Small intestine (tissue), 7 donors: ENCODE measurements at regions not wholly inside any gene's neighbourhood (a gene's known extent, or its start where the extent isn't known, plus 50 kb on each side); places are given as distances from the start of the nearest gene placed in this dataset.
"Not testable (repeated sequence)": the region's sequence is repeated elsewhere in the genome, so short reads cannot be mapped to it uniquely, and the experiment has no call there.

Experiments used
- DNase-seq, 2 donors: peaks; one replicate each; pipeline versions ENCODE4 v3.0.0 to v3.0.0-alpha.2; 2013
- FAIRE-seq: peaks from 2 replicates; lab custom pipeline; 2012; peaks lifted over from hg19 to GRCh38; lab: Jason Lieb, UNC
- H3K27ac ChIP-seq, 3 donors: one replicate each; pipeline ENCODE4 v1.5.1; 2013; ENCODE audit warnings: low read length in 2 of 3, mild to moderate bottlenecking in 2 of 3, control low read depth in 1 of 3, inconsistent platforms in 1 of 3, low read depth in 1 of 3, moderate library complexity in 1 of 3
- H3K27me3 ChIP-seq, 3 donors: one replicate each; pipeline ENCODE4 v1.6.1; 2013; ENCODE audit warnings: low read length in 3 of 3, inconsistent platforms in 1 of 3; ENCODE audit not compliant: control insufficient read depth in 3 of 3, insufficient read depth in 3 of 3
- H3K36me3 ChIP-seq, 3 donors: one replicate each; pipeline ENCODE4 v1.6.1; 2013; ENCODE audit warnings: low read length in 3 of 3, inconsistent platforms in 1 of 3, low read depth in 1 of 3, mild to moderate bottlenecking in 1 of 3, moderate library complexity in 1 of 3; ENCODE audit not compliant: control insufficient read depth in 3 of 3, insufficient read depth in 2 of 3
- H3K4me1 ChIP-seq, 3 donors: one replicate each; pipeline ENCODE4 v1.6.1; 2013; ENCODE audit warnings: low read length in 2 of 3, inconsistent platforms in 1 of 3, low read depth in 1 of 3, mild to moderate bottlenecking in 1 of 3, moderate library complexity in 1 of 3; ENCODE audit not compliant: control insufficient read depth in 3 of 3, insufficient read depth in 2 of 3
- H3K4me3 ChIP-seq, 3 donors: one replicate each; pipeline ENCODE4 v1.5.1; 2013; ENCODE audit warnings: low read length in 3 of 3, control low read depth in 1 of 3, inconsistent platforms in 1 of 3, low read depth in 1 of 3, mild to moderate bottlenecking in 1 of 3, moderate library complexity in 1 of 3
- H3K9me3 ChIP-seq, 2 donors: one replicate each; pipeline ENCODE4 v1.6.1; 2013; ENCODE audit warnings: low read depth in 1 of 2, low read length in 1 of 2; ENCODE audit not compliant: control insufficient read depth in 2 of 2, insufficient read depth in 1 of 2
- WGBS, 3 donors: extraction: QIAGEN DNeasy Blood & Tissue Kit; methylation state at CpG; one replicate each; pipeline ENCODE4 v1.1.7; 2013; 5-methylcytosine and 5-hydroxymethylcytosine counted together
- donor health status: healthy with polysubstance abuse.
- donor health status: control.
- donor health status: control.
- donor health status: Bipolar disorder and iron deficiency.
- donor health status: healthy.

DNA sequence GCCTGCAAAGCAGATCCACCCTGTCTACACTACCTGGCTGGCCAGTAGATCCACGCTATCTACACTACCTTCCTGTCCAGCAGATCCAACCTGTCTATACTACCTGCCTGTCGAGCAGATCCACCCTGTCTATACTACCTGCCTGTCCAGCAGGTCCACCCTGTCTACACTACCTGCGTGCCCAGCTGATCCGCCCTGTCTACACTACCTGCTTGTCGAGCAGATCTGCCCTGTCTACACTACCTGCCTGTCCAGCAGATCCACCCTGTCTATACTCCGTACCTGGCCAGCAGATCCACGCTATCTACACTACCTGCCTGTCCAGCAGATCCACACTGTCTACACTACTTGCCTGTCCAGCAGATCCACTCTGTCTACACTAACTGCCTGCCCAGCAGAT, 102.8 kb upstream of the SAMD11 start:
- no peaks in the 10 kb centered on the region for H3K9me3 ChIP-seq
- FAIRE-seq (no peak), DNase-seq (no peak)
- H3K36me3 ChIP-seq = peaks cover 0 to 10% (median 4%) of the 10 kb centered on the region in 3 donors
- no peaks in the 10 kb centered on the region for H3K27me3 ChIP-seq
- H3K27ac ChIP-seq = no peak overlapping the region
- WGBS, 3 donors = 98 to 99% (median 98%) methylated on average over 7 of the region's 7 CpGs
- H3K4me3 ChIP-seq = no peak overlapping the region
- H3K4me1 ChIP-seq = peaks cover 0 to 2% (median 0%) of the 10 kb centered on the region in 3 donors

DNA sequence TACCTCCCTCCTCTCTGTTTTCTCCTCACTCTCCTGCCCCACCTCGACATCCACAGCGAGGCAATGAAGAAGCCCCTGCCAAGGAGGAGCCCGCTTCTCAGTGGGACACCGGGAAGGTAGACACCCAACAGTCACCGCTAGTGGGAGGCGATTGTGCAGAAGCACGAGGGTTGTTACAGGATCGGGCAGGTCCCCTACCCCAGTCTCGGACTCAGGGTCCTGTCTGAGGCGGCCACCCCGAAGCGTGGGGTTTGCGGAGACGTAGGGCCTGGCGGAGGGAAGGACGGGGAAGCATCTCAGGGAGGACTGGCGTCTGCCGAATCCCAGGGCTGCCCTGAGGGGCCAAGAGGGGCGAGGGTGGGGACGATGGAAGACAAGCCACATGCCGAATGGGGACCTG, 96.9 kb upstream of the SAMD11 start:
- 0 to 3% (median 0%) methylated on average over 6 to 16 of the region's 21 CpGs for WGBS, 3 donors
- Histone ChIP-seq H3K4me3 (peak overlapping the region; percentile 22 to 72 (median 66)), H3K27ac (peak overlapping the region; percentile 86 to 97 (median 90))
- H3K27me3 ChIP-seq, H3K36me3 ChIP-seq, H3K4me1 ChIP-seq, H3K9me3 ChIP-seq, FAIRE-seq: not testable (repeated sequence)
- peak in 1 of 2 donors; percentile 60 for DNase-seq

GRCh38 chr1:827211-828063, 96.3 kb upstream of the SAMD11 start:
- Histone ChIP-seq H3K4me3 (peak overlapping the region; percentile 57 to 72 (median 66)), H3K27ac (peak overlapping the region; percentile 86 to 97 (median 90))
- H3K27me3 ChIP-seq, FAIRE-seq, H3K36me3 ChIP-seq, H3K4me1 ChIP-seq, H3K9me3 ChIP-seq: not testable (repeated sequence)
- WGBS, 3 donors = 1% methylated on average over 49 to 73 of the region's 109 CpGs
- DNase-seq = peak; percentile 95

DNA sequence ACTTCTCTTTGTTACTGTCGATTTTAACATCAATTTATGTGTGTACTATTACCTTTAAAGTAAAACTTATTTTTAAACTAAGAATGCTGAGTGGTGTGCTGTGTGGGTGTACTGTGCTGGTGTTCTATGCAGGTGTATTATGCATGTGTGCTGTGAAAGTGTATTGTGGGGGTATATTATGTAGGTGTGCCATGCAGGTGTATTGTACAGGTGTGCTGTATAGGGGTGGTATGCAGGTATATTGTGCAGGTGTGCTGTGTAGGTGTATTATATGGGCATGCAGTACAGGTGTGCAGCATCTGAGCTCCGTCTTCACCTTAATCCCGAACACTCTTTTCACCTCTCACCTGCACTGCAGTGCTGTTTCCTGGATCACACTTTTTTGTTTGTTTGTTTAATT, 94.4 kb upstream of the SAMD11 start:
- H3K36me3 ChIP-seq = peaks cover 0 to 13% (median 0%) of the 10 kb centered on the region in 3 donors
- not testable (repeated sequence) for H3K27me3 ChIP-seq, H3K9me3 ChIP-seq, DNase-seq, H3K4me3 ChIP-seq, FAIRE-seq, H3K27ac ChIP-seq, H3K4me1 ChIP-seq
- 72 to 79% (median 78%) methylated on average over 3 of the region's 3 CpGs for WGBS, 3 donors

DNA sequence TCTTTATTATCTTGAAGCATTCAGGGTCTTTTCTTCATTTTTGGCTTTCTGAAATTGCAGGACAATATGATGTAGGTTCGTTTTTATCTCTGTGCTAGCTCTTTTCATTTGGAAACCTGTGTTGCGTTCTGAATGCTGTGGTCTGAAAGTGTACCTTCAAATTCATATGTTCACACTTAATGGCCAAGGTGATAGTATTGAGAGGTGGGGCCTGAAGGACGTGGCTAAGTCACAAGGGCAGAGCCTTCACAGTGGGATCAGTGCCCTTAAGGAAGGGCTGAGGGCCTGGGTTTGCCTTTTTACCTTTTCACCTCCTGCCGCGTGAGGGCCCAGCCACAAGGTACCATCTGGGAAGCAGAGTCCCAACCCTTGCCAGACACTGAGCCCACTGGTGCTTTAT, 93.8 kb upstream of the SAMD11 start:
- 86 to 88% (median 86%) methylated on average over 5 of the region's 5 CpGs for WGBS, 3 donors
- peaks cover 0 to 14% (median 0%) of the 10 kb centered on the region in 3 donors for H3K36me3 ChIP-seq
- not testable (repeated sequence) for H3K4me1 ChIP-seq, H3K4me3 ChIP-seq, H3K27ac ChIP-seq, H3K27me3 ChIP-seq, DNase-seq, FAIRE-seq, H3K9me3 ChIP-seq

GRCh38 chr1:830750-831149, 93.0 kb upstream of the SAMD11 start:
- H3K4me1 ChIP-seq, FAIRE-seq, H3K4me3 ChIP-seq, DNase-seq, H3K27me3 ChIP-seq, H3K9me3 ChIP-seq, H3K27ac ChIP-seq: not testable (repeated sequence)
- peaks cover 0 to 14% (median 0%) of the 10 kb centered on the region in 3 donors for H3K36me3 ChIP-seq
- 78 to 95% (median 87%) methylated on average over 4 of the region's 5 CpGs for WGBS, 3 donors

GRCh38 chr1:831522-831921, 92.2 kb upstream of the SAMD11 start:
- Histone ChIP-seq H3K27me3 (no peaks in the 10 kb centered on the region), H3K36me3 (peaks cover 0 to 14% (median 0%) of the 10 kb centered on the region in 3 donors), H3K27ac (no peak overlapping the region), H3K9me3 (no peaks in the 10 kb centered on the region), H3K4me1 (no peaks in the 10 kb centered on the region), H3K4me3 (no peak overlapping the region)
- WGBS, 3 donors = 87 to 89% (median 88%) methylated on average over 8 of the region's 8 CpGs
- DNase-seq = no peak
- FAIRE-seq = no peak

DNA sequence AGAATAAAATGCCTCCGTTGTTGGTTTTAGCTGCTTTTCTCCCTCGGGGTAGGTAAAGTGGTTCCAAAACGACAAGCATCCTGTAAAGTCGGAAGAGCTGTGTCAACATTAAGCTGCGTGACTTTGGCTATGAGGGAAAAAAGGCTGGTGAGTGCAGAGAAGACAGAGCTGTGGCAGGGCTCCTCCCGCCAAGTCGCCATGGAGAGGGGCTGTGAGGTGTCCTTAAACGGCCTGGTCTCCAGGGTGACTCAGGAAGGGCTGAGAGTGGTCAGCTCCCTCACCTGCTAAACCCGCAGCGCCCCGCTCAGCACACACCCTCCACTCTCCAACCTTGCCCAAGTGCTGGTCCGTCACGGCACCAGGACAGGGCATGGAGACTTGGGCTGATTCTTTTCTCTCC, 91.6 kb upstream of the SAMD11 start:
- FAIRE-seq = no peak
- Histone ChIP-seq H3K36me3 (peaks cover 0 to 14% (median 0%) of the 10 kb centered on the region in 3 donors), H3K27me3 (no peaks in the 10 kb centered on the region), H3K9me3 (no peaks in the 10 kb centered on the region), H3K4me3 (no peak overlapping the region), H3K27ac (no peak overlapping the region), H3K4me1 (no peaks in the 10 kb centered on the region)
- DNase-seq = no peak
- WGBS, 3 donors = 85 to 90% (median 88%) methylated on average over 13 of the region's 13 CpGs
